GM12878 (cell line): ENCODE measurements at regions not wholly inside any gene's neighbourhood (a gene's known extent, or its start where the extent isn't known, plus 50 kb on each side); places are given as distances from the start of the nearest gene placed in this dataset.

Source experiments
- ATAC-seq: fragments of 200-7000 bp; cut with Tn5 transposase; 3 replicates; pipeline ENCODE4 v1.9.1; 2020; ENCODE audit warnings: mild to moderate bottlenecking, moderate library complexity
- BruUV-seq: library from RNA; stranded (reverse); fragments of 400-500 nt; replicated peaks from 2 replicates; lab custom pipeline; 2021; lab: Mats Ljungman, UMichigan
- CTCF ChIA-PET: fragments of 300-600 bp; sonication (Branson Sonifier 250); formaldehyde crosslinking; extraction: SDS; loops from one replicate; lab custom pipeline; 2021; ENCODE audit warnings: inconsistent platforms; lab: Yijun Ruan, JAX
- POLR2A ChIA-PET: fragments of 350-600 bp; formaldehyde crosslinking; extraction: SDS; loops from one replicate; lab custom pipeline; 2021; ENCODE audit warnings: inconsistent platforms; lab: Charles Lee
- RAD21 ChIA-PET: fragments of 300-600 bp; sonication (Branson Sonifier 250); formaldehyde crosslinking; loops from one replicate; lab custom pipeline; 2023; ENCODE audit warnings: antibody characterized with exemption; ENCODE audit not compliant: unreplicated experiment; lab: Charles Lee
- SMC1A ChIA-PET: fragments of 300-600 bp; sonication (Branson Sonifier 250); formaldehyde crosslinking; loops from one replicate; lab custom pipeline; 2023; ENCODE audit not compliant: unreplicated experiment, uncharacterized antibody; lab: Charles Lee
- DNase-seq: peaks from one replicate; pipeline ENCODE4 v3.0.0-alpha.2; 2011; ENCODE audit warnings: low read depth, low spot score
- FAIRE-seq: peaks from 3 replicates; lab custom pipeline; 2011; peaks lifted over from hg19 to GRCh38; lab: Jason Lieb, UNC
- H2AFZ ChIP-seq: 2 replicates; pipeline ENCODE4 v1.6.0; 2011; ENCODE audit warnings: low read depth, low read length, control low read depth; ENCODE audit not compliant: control insufficient read depth
- H3K27ac ChIP-seq: 2 replicates; pipeline ENCODE4 v1.5.1; 2011; ENCODE audit warnings: control low read depth; ENCODE audit not compliant: control insufficient read depth, insufficient read depth
- H3K27me3 ChIP-seq, 2 experiments: replicated peaks in 1 of 2; 2 replicates each; pipeline versions ENCODE4 v1.6.0 to v1.6.1; 2011; ENCODE audit warnings: low read length in 1 of 2; ENCODE audit not compliant: control insufficient read depth in 2 of 2, insufficient read depth in 2 of 2
- H3K36me3 ChIP-seq, 2 experiments: 2 replicates each; pipeline ENCODE4 v1.5.1; 2011; ENCODE audit warnings: low read length in 1 of 2; ENCODE audit not compliant: control insufficient read depth in 2 of 2, insufficient read depth in 2 of 2
- H3K4me1 ChIP-seq: 2 replicates; pipeline ENCODE4 v1.6.1; 2011; ENCODE audit warnings: mild to moderate bottlenecking, low read length, moderate library complexity, mixed read lengths; ENCODE audit not compliant: control insufficient read depth, insufficient read depth
- H3K4me2 ChIP-seq: 2 replicates; pipeline ENCODE4 v1.6.0; 2011; ENCODE audit warnings: control low read depth; ENCODE audit not compliant: control insufficient read depth, insufficient read depth
- H3K4me3 ChIP-seq: fragments of 200-600 bp; sonication (generic); 2 replicates; pipeline ENCODE4 v1.5.1; 2016
- H3K79me2 ChIP-seq: 2 replicates; pipeline ENCODE4 v1.6.0; 2011; ENCODE audit warnings: low read length; ENCODE audit not compliant: control insufficient read depth, insufficient read depth
- H3K9ac ChIP-seq: 2 replicates; pipeline ENCODE4 v1.8.0; 2011; ENCODE audit warnings: low read length, control low read depth, mixed read lengths; ENCODE audit not compliant: control insufficient read depth, insufficient read depth
- H3K9me3 ChIP-seq: replicated peaks from 3 replicates; pipeline ENCODE4 v1.5.1; 2011; ENCODE audit warnings: mild to moderate bottlenecking, low read length; ENCODE audit not compliant: control insufficient read depth, insufficient read depth
- H4K20me1 ChIP-seq: 2 replicates; pipeline ENCODE4 v1.6.0; 2011; ENCODE audit not compliant: control insufficient read depth, insufficient read depth
- CBFB ChIP-seq: IDR thresholded peaks from 2 replicates; pipeline ENCODE4 v1.6.1; 2016; ENCODE audit warnings: antibody characterized with exemption, low read depth
- E2F4 ChIP-seq: IDR thresholded peaks from 2 replicates; pipeline ENCODE4 v1.6.1; 2012; ENCODE audit warnings: low read depth, low read length, improper control_type of control experiment
- ESRRA ChIP-seq: IDR thresholded peaks from 2 replicates; pipeline ENCODE4 v1.6.1; 2012; ENCODE audit warnings: mild to moderate bottlenecking, low read length, improper control_type of control experiment
- FOXM1 ChIP-seq: IDR thresholded peaks from 2 replicates; pipeline ENCODE4 v1.6.1; 2012; ENCODE audit warnings: low read depth, mild to moderate bottlenecking, inconsistent platforms, low read length, moderate library complexity
- HCFC1 ChIP-seq: fragments of 150-350 bp; IDR thresholded peaks from 2 replicates; pipeline ENCODE4 v1.6.1; 2014; ENCODE audit warnings: low read length
- HDAC6 ChIP-seq: fragments of 200-600 bp; sonication (generic); IDR thresholded peaks from one replicate; pipeline ENCODE4 v1.8.0; 2017; ENCODE audit warnings: antibody characterized with exemption; ENCODE audit not compliant: unreplicated experiment
- IRF4 ChIP-seq: IDR thresholded peaks from 2 replicates; pipeline ENCODE4 v1.6.1; 2011; ENCODE audit warnings: low read depth, low read length
- JUNB ChIP-seq: IDR thresholded peaks from 2 replicates; pipeline ENCODE4 v1.6.1; 2016; ENCODE audit warnings: antibody characterized with exemption, mild to moderate bottlenecking
- NR2C1 ChIP-seq: fragments of 450-650 bp; IDR thresholded peaks from 2 replicates; pipeline ENCODE4 v1.6.1; 2017; ENCODE audit warnings: antibody characterized with exemption, mild to moderate bottlenecking, moderate library complexity
- POLR2AphosphoS5 ChIP-seq: IDR thresholded peaks from 2 replicates; pipeline ENCODE4 v1.6.1; 2011; ENCODE audit warnings: mild to moderate bottlenecking, low read length, inconsistent platforms
- PRDM15 ChIP-seq: fragments of 450-650 bp; formaldehyde crosslinking; IDR thresholded peaks from 2 replicates; pipeline ENCODE4 v1.4.0; 2020; ENCODE audit warnings: mild to moderate bottlenecking, moderate library complexity
- RAD21 ChIP-seq: IDR thresholded peaks from 2 replicates; pipeline ENCODE4 v1.6.1; 2011; ENCODE audit warnings: mild to moderate bottlenecking, low read depth, low read length, moderate library complexity; ENCODE audit not compliant: insufficient read depth
- RAD51 ChIP-seq: fragments of 450-650 bp; IDR thresholded peaks from 2 replicates; pipeline ENCODE4 v1.6.1; 2016; ENCODE audit warnings: moderate library complexity, mild to moderate bottlenecking, inconsistent platforms
- SIX5 ChIP-seq: IDR thresholded peaks from 2 replicates; pipeline ENCODE4 v1.6.1; 2011; ENCODE audit warnings: mild to moderate bottlenecking, low read depth, low read length, moderate library complexity; ENCODE audit not compliant: severe bottlenecking
- SPI1 ChIP-seq: IDR thresholded peaks from 2 replicates; pipeline ENCODE4 v1.6.1; 2011; ENCODE audit warnings: low read depth, mild to moderate bottlenecking, low read length, moderate library complexity, borderline replicate concordance; ENCODE audit not compliant: insufficient read depth
- SREBF1 ChIP-seq: IDR thresholded peaks from 2 replicates; pipeline ENCODE4 v1.6.1; 2012; ENCODE audit warnings: mild to moderate bottlenecking, low read length
- SUPT20H ChIP-seq: IDR thresholded peaks from 2 replicates; pipeline ENCODE4 v1.6.1; 2011; ENCODE audit warnings: low read depth, mild to moderate bottlenecking, low read length, moderate library complexity, borderline replicate concordance; ENCODE audit not compliant: control insufficient read depth
- ZBED1 ChIP-seq: IDR thresholded peaks from 2 replicates; pipeline ENCODE4 v1.6.1; 2016; ENCODE audit warnings: borderline replicate concordance
- WGBS: methylation state at CpG from one replicate; pipeline ENCODE4 v1.1.6; 2016; ENCODE audit warnings: low lambda C conversion rate; ENCODE audit not compliant: insufficient replicate concordance, insufficient coverage; ENCODE audit errors: missing lambda C conversion rate; 5-methylcytosine and 5-hydroxymethylcytosine counted together
- in situ Hi-C: fragments of 300-500 bp; cut with MboI; formaldehyde crosslinking; loops from 9 replicates; pipeline ENCODE4 v1.14.3; 2018; ENCODE audit warnings: mixed read lengths
- intact Hi-C: fragments of 100-400 bp; cut with micrococcal nuclease; formaldehyde crosslinking; loops from one replicate; pipeline ENCODE4 v1.14.2; 2022; ENCODE audit not compliant: unreplicated experiment

GRCh38 chr4:176894498-176894897 lies 101.8 kb upstream of the VEGFC start:
- H3K9me3 ChIP-seq: no peaks in the 10 kb centered on the region
- H3K36me3 ChIP-seq: no peaks in the 10 kb centered on the region
- DNase-seq: no peak
- H3K27me3 ChIP-seq: no peaks in the 10 kb centered on the region
- no peak overlapping the region for H3K4me3 ChIP-seq
- ChIA-PET POLR2A (no interaction called here), CTCF (interaction anchor here (0.8 kb wide), 1 partner anchor 153 kb away, joined by 3 read pairs; no protein-coding TSS in a partner anchor), RAD21 (no interaction called here), SMC1A (no interaction called here)
- no peaks in the 10 kb centered on the region for H3K4me1 ChIP-seq
- H3K9ac ChIP-seq: no peak overlapping the region
- H3K79me2 ChIP-seq: no peaks in the 10 kb centered on the region
- ATAC-seq: no peak
- in situ Hi-C loops: no loop called here
- no TSS peak for BruUV-seq
- no peaks in the 10 kb centered on the region for H4K20me1 ChIP-seq
- intact Hi-C loops: no loop called here
- 51% methylated on average over 3 of the region's 3 CpGs for WGBS
- H3K27ac ChIP-seq: no peak overlapping the region
- TF ChIP-seq JUNB (no peak), POLR2AphosphoS5 (no peak), NR2C1 (no peak), HDAC6 (no peak), CBFB (no peak), RAD21 (no peak), HCFC1 (no peak), SIX5 (no peak), E2F4 (no peak), ZBED1 (no peak), PRDM15 (CRISPR knock-in tag) (no peak), ESRRA (no peak), SPI1 (no peak), SREBF1 (no peak), RAD51 (no peak), FOXM1 (no peak), SUPT20H (no peak), IRF4 (no peak)
- H3K4me2 ChIP-seq: no peak overlapping the region
- no peak for FAIRE-seq
- no peak overlapping the region for H2AFZ ChIP-seq
